IPS DF 6.9 (cell line): ENCODE measurements at regions not wholly inside any gene's neighbourhood (a gene's known extent, or its start where the extent isn't known, plus 50 kb on each side); places are given as distances from the start of the nearest gene placed in this dataset.

Experiments
- DNase-seq: peaks from one replicate; pipeline ENCODE4 v3.0.0-alpha.2; 2013; ENCODE audit warnings: low read depth, low spot score
- H3K27ac ChIP-seq: one replicate; pipeline ENCODE4 v1.5.1; 2013; ENCODE audit warnings: low read length, control low read depth
- H3K27me3 ChIP-seq: 2 replicates; pipeline ENCODE4 v1.6.1; 2013; ENCODE audit warnings: mild to moderate bottlenecking, low read length; ENCODE audit not compliant: control insufficient read depth, insufficient read depth
- H3K36me3 ChIP-seq: 2 replicates; pipeline ENCODE4 v1.6.1; 2013; ENCODE audit warnings: low read length; ENCODE audit not compliant: control insufficient read depth, insufficient read depth
- H3K4me1 ChIP-seq: 2 replicates; pipeline ENCODE4 v1.6.1; 2013; ENCODE audit warnings: low read length; ENCODE audit not compliant: control insufficient read depth, insufficient read depth
- H3K4me3 ChIP-seq: 2 replicates; pipeline ENCODE4 v1.5.1; 2013; ENCODE audit warnings: mild to moderate bottlenecking, low read length
- H3K9me3 ChIP-seq: 2 replicates; pipeline ENCODE4 v1.6.1; 2013; ENCODE audit warnings: low read length, inconsistent platforms; ENCODE audit not compliant: control insufficient read depth, insufficient read depth
- WGBS: extraction: QIAGEN DNeasy Blood & Tissue Kit; methylation state at CpG from one replicate; pipeline ENCODE4 v1.1.7; 2013; ENCODE audit warnings: mixed read lengths, missing lambda C conversion rate; ENCODE audit not compliant: insufficient read length, insufficient coverage; 5-methylcytosine and 5-hydroxymethylcytosine counted together

DNA sequence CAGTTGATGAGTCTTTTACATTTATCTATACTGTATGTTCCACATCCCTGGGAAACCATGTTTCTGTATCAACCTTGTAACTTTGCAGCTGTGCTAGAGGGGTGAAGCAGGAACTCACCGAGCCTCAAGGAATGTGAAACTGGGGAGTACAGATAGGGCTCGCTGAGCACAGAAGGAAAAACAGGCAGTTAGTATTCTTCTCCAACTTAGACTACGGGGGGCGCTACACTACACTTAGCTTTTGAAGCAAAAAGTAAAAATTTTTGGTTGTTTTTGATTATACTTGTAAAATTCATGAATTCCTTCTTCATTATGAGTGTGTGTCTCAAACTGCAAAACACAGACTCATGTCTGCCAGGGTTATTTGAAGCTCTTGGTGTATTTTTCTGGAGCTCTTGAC, 132.7 kb upstream of the RGMA start:
- H3K36me3 ChIP-seq: no peaks in the 10 kb centered on the region
- H3K9me3 ChIP-seq: no peaks in the 10 kb centered on the region
- H3K27me3 ChIP-seq: no peaks in the 10 kb centered on the region
- H3K27ac ChIP-seq: no peak overlapping the region
- no peak for DNase-seq
- H3K4me3 ChIP-seq: no peak overlapping the region
- WGBS: no CpG with 5 or more reads among the region's 4 CpGs
- peaks cover 2% of the 10 kb centered on the region; the same call in 1 of the 2 replicates for H3K4me1 ChIP-seq

DNA sequence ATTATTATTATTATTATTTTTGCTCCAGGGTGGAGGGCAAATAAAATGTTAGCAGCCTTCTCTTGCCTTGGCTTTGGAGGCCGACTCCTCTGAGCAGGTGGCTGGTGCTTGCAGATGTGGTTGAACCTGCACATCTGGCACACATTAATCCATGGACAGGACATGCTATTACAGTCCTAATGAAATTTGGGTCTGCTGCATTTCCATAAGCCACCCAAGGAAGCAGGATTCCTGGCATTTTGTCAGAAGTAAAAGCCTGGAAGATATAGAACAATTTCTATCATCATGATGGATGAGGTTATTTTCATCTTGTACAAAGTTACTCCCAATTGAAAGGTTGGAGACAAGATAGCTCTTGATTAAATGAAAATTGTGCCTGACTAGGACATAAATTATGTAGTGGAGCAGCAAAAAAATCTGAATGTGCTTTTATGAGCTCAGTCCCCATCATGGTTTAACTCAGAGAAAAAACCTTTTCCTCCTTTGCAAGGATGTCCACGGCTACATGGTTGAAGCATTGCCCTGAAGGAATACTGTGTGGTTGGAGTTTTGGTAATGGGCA, 130.9 kb upstream of the RGMA start:
- no CpG with 5 or more reads among the region's 2 CpGs for WGBS
- H3K27me3 ChIP-seq: no peaks in the 10 kb centered on the region
- H3K36me3 ChIP-seq: no peaks in the 10 kb centered on the region
- H3K4me3 ChIP-seq: no peak overlapping the region
- no peaks in the 10 kb centered on the region for H3K9me3 ChIP-seq
- peaks cover 2% of the 10 kb centered on the region; the same call in 1 of the 2 replicates for H3K4me1 ChIP-seq
- no peak overlapping the region for H3K27ac ChIP-seq
- DNase-seq: no peak

- H3K4me3 ChIP-seq: no peak overlapping the region
- no peaks in the 10 kb centered on the region for H3K9me3 ChIP-seq
- WGBS: no CpG with 5 or more reads among the region's 1 CpG
- no peak for DNase-seq
- H3K36me3 ChIP-seq: no peaks in the 10 kb centered on the region
- H3K27ac ChIP-seq: no peak overlapping the region
- H3K27me3 ChIP-seq: no peaks in the 10 kb centered on the region
- peaks cover 2% of the 10 kb centered on the region; the same call in 1 of the 2 replicates for H3K4me1 ChIP-seq
These were observed 128.3 kb upstream of the RGMA start for GRCh38 chr15:93217343-93217742.

DNA sequence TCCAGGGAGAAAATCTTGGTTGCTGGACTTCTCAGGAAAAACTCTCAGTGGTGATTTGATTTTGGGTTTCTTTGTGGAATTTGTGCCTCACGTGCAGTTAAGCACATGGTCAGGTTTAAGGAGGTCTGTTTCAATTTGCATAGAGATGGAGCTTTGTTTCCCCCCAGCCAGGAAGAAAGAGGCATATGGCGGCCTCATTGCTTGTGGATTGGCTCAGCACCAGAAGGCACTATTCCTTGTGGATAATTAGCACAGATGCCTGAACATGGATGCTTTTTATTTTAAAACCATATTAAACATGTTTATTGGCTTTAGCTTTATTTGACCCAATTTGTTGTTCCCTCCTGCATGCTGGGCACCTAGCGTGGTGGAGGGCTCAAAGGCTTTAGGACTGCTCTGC, 125.1 kb upstream of the RGMA start:
- H3K36me3 ChIP-seq: no peaks in the 10 kb centered on the region
- peaks cover 3% of the 10 kb centered on the region; the same call in 1 of the 2 replicates for H3K4me1 ChIP-seq
- no peak overlapping the region for H3K27ac ChIP-seq
- WGBS: no CpG with 5 or more reads among the region's 3 CpGs
- no peak for DNase-seq
- H3K27me3 ChIP-seq: no peaks in the 10 kb centered on the region
- no peak overlapping the region for H3K4me3 ChIP-seq
- H3K9me3 ChIP-seq: no peaks in the 10 kb centered on the region

DNA sequence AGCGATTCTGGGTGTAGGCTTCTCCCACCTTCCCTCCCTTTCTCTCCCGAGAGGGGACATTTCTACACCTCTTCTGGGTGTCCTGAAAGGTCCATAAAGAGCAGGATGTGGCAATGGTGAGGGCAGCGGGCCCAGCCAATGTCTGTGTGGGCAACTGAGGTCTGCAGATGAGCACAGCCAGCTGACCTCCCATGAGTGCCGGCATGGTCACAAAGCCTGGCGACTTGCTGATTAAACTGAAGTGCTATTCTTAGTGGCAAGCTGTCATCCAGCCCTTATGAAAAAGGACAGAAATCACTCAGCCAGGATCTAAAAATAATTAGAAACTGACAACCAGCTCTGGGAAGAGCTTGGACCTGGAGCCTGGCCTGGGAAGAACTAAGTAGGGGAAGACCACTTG, 124.3 kb upstream of the RGMA start:
- Histone ChIP-seq H3K4me1 (peaks cover 3% of the 10 kb centered on the region; the same call in 1 of the 2 replicates), H3K4me3 (no peak overlapping the region), H3K27me3 (no peaks in the 10 kb centered on the region), H3K9me3 (no peaks in the 10 kb centered on the region), H3K36me3 (no peaks in the 10 kb centered on the region), H3K27ac (no peak overlapping the region)
- DNase-seq: no peak
- no CpG with 5 or more reads among the region's 5 CpGs for WGBS

- no CpG with 5 or more reads among the region's 5 CpGs for WGBS
- H3K36me3 ChIP-seq: no peaks in the 10 kb centered on the region
- no peak overlapping the region for H3K27ac ChIP-seq
- H3K9me3 ChIP-seq: no peaks in the 10 kb centered on the region
- H3K27me3 ChIP-seq: no peaks in the 10 kb centered on the region
- no peak for DNase-seq
- H3K4me1 ChIP-seq: peaks cover 3% of the 10 kb centered on the region; the same call in 1 of the 2 replicates
- H3K4me3 ChIP-seq: no peak overlapping the region
These were observed 123.6 kb upstream of the RGMA start for GRCh38 chr15:93212578-93212977.

GRCh38 chr15:93210995-93211394, 122.0 kb upstream of the RGMA start:
- 0 out of 2 replicates have a peak, but pooled peaks cover 1% of the 10 kb centered on the region for H3K4me1 ChIP-seq
- no peak overlapping the region for H3K4me3 ChIP-seq
- no CpG with 5 or more reads among the region's 5 CpGs for WGBS
- H3K27me3 ChIP-seq: no peaks in the 10 kb centered on the region
- no peak overlapping the region for H3K27ac ChIP-seq
- no peaks in the 10 kb centered on the region for H3K9me3 ChIP-seq
- H3K36me3 ChIP-seq: no peaks in the 10 kb centered on the region
- DNase-seq: no peak

- Histone ChIP-seq H3K27ac (no peak overlapping the region), H3K36me3 (no peaks in the 10 kb centered on the region), H3K4me3 (no peak overlapping the region), H3K9me3 (no peaks in the 10 kb centered on the region), H3K4me1 (0 out of 2 replicates have a peak, but pooled peaks cover 1% of the 10 kb centered on the region), H3K27me3 (no peaks in the 10 kb centered on the region)
- DNase-seq: no peak
- no CpG with 5 or more reads among the region's 11 CpGs for WGBS
These were observed 120.9 kb upstream of the RGMA start for GRCh38 chr15:93209690-93210445.

DNA sequence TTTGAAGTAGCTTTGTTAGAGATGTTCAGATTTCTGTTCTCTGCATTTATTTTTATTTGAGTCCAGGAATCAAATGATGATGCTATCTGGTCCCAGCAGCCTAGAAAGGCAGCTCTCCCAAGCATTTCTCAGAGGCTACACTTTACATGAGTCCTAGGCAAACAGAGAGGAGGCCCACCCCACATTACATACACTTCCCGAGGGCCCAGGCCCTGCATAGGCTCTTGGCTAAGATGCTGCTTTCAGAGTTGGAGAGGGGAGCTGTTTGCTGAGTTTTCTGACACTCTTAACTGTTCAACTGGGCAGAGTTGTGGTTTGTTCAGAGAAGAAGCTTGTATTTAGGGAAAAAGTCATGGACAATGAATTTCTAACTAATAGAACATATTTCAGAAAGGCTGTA, 117.9 kb upstream of the RGMA start:
- Histone ChIP-seq H3K4me3 (no peak overlapping the region), H3K36me3 (no peaks in the 10 kb centered on the region), H3K4me1 (0 out of 2 replicates have a peak, but pooled peaks cover 1% of the 10 kb centered on the region), H3K27ac (no peak overlapping the region), H3K9me3 (no peaks in the 10 kb centered on the region), H3K27me3 (no peaks in the 10 kb centered on the region)
- no CpG with 5 or more reads among the region's 1 CpG for WGBS
- no peak for DNase-seq

DNA sequence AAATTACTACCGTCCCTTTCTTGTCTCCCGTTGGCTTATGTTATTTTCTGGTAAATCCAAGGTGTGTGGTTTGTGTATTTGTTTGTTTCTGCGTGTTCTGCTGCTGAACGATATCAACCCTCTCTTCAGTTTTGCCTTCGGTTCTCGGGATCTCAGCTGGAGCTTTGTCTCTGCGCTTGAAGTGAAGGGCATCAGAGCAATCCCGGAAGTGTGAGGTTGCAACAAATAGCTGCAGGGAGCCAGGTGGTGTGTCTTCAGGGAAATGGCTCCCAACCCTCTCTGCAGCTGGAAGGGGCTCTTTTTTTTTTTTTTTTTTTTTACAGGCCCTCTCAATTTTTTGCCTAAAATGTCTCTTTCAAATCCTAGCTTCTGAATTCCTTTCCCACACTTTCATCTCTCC, 116.4 kb upstream of the RGMA start:
- no peaks in the 10 kb centered on the region for H3K27me3 ChIP-seq
- peaks cover 2% of the 10 kb centered on the region; the same call in 1 of the 2 replicates for H3K4me1 ChIP-seq
- H3K27ac ChIP-seq: no peak overlapping the region
- no peaks in the 10 kb centered on the region for H3K36me3 ChIP-seq
- DNase-seq: no peak
- no peaks in the 10 kb centered on the region for H3K9me3 ChIP-seq
- H3K4me3 ChIP-seq: no peak overlapping the region
- no CpG with 5 or more reads among the region's 8 CpGs for WGBS
